ENCODE measurements at regions not wholly inside any gene's neighbourhood (a gene's known extent, or its start where the extent isn't known, plus 50 kb on each side); places are given as distances from the start of the nearest gene placed in this dataset.

GRCh38 chr13:22238269-22238668 is 567.4 kb downstream of the FGF9 start:
- H3K27me3 ChIP-seq (ENCODE audit: control insufficient read depth in 2 of 2, insufficient read depth in 2 of 2, low read length in 2 of 2): no peaks in the 10 kb centered on the region
- no TSS peak for BruUV-seq (replicated peaks)
- no peaks in the 10 kb centered on the region for H3K9me1 ChIP-seq (ENCODE audit: control insufficient read depth, insufficient read depth, low read length)
- H3K79me2 ChIP-seq (ENCODE audit: control insufficient read depth, insufficient read depth, low read length): no peaks in the 10 kb centered on the region
- H3K4me1 ChIP-seq (replicated peaks in 1 of 2; ENCODE audit: control insufficient read depth in 2 of 2, insufficient read depth in 2 of 2, low read length in 2 of 2): no peaks in the 10 kb centered on the region
- no peaks in the 10 kb centered on the region for H3K36me3 ChIP-seq (ENCODE audit: control insufficient read depth, insufficient read depth, low read length)
- in situ Hi-C loops (cut with MboI) (no loop called here), intact Hi-C loops (cut with micrococcal nuclease) (no loop called here)
- no peak overlapping the region for H2AFZ ChIP-seq (ENCODE audit: low read depth, low read length)
- ChIA-PET POLR2A (interaction anchor here (0.6 kb wide), 1 partner anchor 197 kb away, joined by 3 read pairs; no protein-coding TSS in a partner anchor), CTCF (ENCODE audit: low intra/inter-chr PET ratio) (no interaction called here)
- no peak overlapping the region for H3K4me3 ChIP-seq
- 0% methylated on average over 3 of the region's 4 CpGs for WGBS (ENCODE audit: insufficient coverage, low coverage, missing lambda C conversion rate)
- H3K4me2 ChIP-seq (ENCODE audit: insufficient read depth, low read length): no peak overlapping the region
- H3K9ac ChIP-seq (ENCODE audit: insufficient read depth in 1 of 2, low read depth in 2 of 2, low read length in 2 of 2): no peak overlapping the region
- ATAC-seq (no peak), FAIRE-seq (no peak), DNase-seq (ENCODE audit: extremely low read depth in 1 of 4, low spot score in 3 of 4) (no peak)
- no peak overlapping the region for H3K27ac ChIP-seq (ENCODE audit: extremely low read depth, low read depth, low read length)
- H4K20me1 ChIP-seq (replicated peaks; ENCODE audit: control insufficient read depth, insufficient read depth, low read length): no peaks in the 10 kb centered on the region; the same call in 1 of the 2 replicates
- H3K9me3 ChIP-seq (replicated peaks; ENCODE audit: control insufficient read depth, insufficient read depth, low read depth, low read length): no peaks in the 10 kb centered on the region
- no peak for TF ChIP-seq PRDM10 (IDR thresholded peaks at IDR 0.05; ENCODE audit: partially characterized antibody)
- TF ChIP-seq TGIF2 (CRISPR knock-in tag; IDR thresholded peaks at IDR 0.05): no peak
- no peak for TF ChIP-seq RFX1 (IDR thresholded peaks at IDR 0.05)
- TF ChIP-seq HNRNPK (IDR thresholded peaks at IDR 0.05; ENCODE audit: low read depth, low read length, poor library complexity, severe bottlenecking): no peak
- no peak for TF ChIP-seq ZBTB1 (CRISPR knock-in tag; IDR thresholded peaks at IDR 0.05; ENCODE audit: borderline replicate concordance, low read depth)
- no peak for TF ChIP-seq AFF1 (IDR thresholded peaks at IDR 0.05; ENCODE audit: low read depth in 1 of 2, partially characterized antibody in 2 of 2)
- TF ChIP-seq HINFP (tag; conservative IDR thresholded peaks at IDR 0.05; ENCODE audit: low read depth): no peak
- TF ChIP-seq ZNF24 (IDR thresholded peaks at IDR 0.05): no peak
- TF ChIP-seq YBX1 (IDR thresholded peaks at IDR 0.05): no peak
- no peak for TF ChIP-seq SPI1 (IDR thresholded peaks at IDR 0.05; ENCODE audit: borderline replicate concordance, low read depth, low read length)
